HCT116 (cell line): ENCODE measurements at regions not wholly inside any gene's neighbourhood (a gene's known extent, or its start where the extent isn't known, plus 50 kb on each side); places are given as distances from the start of the nearest gene placed in this dataset.

Experiments
- ATAC-seq: fragments of 200-7000 bp; cut with Tn5 transposase; 2 replicates; pipeline ENCODE4 v1.9.1; 2020; ENCODE audit warnings: mild to moderate bottlenecking, moderate library complexity
- BruUV-seq: library from RNA; stranded (reverse); fragments of 400-500 nt; replicated peaks from 2 replicates; lab custom pipeline; 2021; lab: Mats Ljungman, UMichigan
- CTCF ChIA-PET: fragments of 300-600 bp; sonication (Branson Sonifier 250); formaldehyde crosslinking; loops from one replicate; lab custom pipeline; 2021; ENCODE audit warnings: antibody characterized with exemption; lab: Charles Lee
- POLR2A ChIA-PET: fragments of 300-600, 350-600 bp; sonication (Branson Sonifier 250); formaldehyde crosslinking; loops from one replicate; lab custom pipeline; 2021; ENCODE audit warnings: antibody characterized with exemption; lab: Charles Lee
- RAD21 ChIA-PET, 2 experiments: fragments of 300-600 bp; sonication (Branson Sonifier 250); formaldehyde crosslinking; loops; one replicate each; lab custom pipeline; 2023; ENCODE audit warnings: low total read pairs in 2 of 2; ENCODE audit not compliant: uncharacterized antibody in 2 of 2, unreplicated experiment in 2 of 2, low non-redundant PET in 1 of 2; lab: Charles Lee
- DNase-seq: peaks from one replicate; pipeline ENCODE4 v3.0.0-alpha.2; 2010; ENCODE audit warnings: low read depth, low spot score
- H2AFZ ChIP-seq: fragments of 200-600 bp; shearing (Covaris generic), sonication (generic); 2 replicates; pipeline ENCODE4 v1.6.1; 2017; ENCODE audit warnings: low read depth, mixed run types, mixed read lengths, antibody characterized with exemption, low read length; ENCODE audit not compliant: poor library complexity, severe bottlenecking
- H3K27ac ChIP-seq: 2 replicates; pipeline ENCODE4 v1.5.1; 2012; ENCODE audit warnings: low read depth, low read length
- H3K27me3 ChIP-seq: fragments of 200-600 bp; sonication (generic); 2 replicates; pipeline ENCODE4 v1.6.1; 2016; ENCODE audit warnings: mixed run types, low read length, mixed read lengths; ENCODE audit not compliant: insufficient read depth
- H3K36me3 ChIP-seq, 2 experiments: fragments of 200-500 bp in 1 of 2; fragments of 200-600 bp in 1 of 2; sonication (Bioruptor generic) in 1 of 2; sonication (generic) in 1 of 2; 2 replicates each; pipeline versions ENCODE4 v1.5.1 to v1.6.1; 2014 to 2016; ENCODE audit warnings: low read length in 2 of 2, inconsistent platforms in 1 of 2, mixed read lengths in 1 of 2, mixed run types in 1 of 2; ENCODE audit not compliant: insufficient read depth in 2 of 2, control insufficient read depth in 1 of 2
- H3K4me1 ChIP-seq, 2 experiments: fragments of 200-600 bp in 1 of 2; sonication (generic) in 1 of 2; 2 replicates each; pipeline versions ENCODE4 v1.5.1 to v1.6.1; 2012 to 2017; ENCODE audit warnings: low read length in 2 of 2, inconsistent platforms in 1 of 2, mild to moderate bottlenecking in 1 of 2, mixed read lengths in 1 of 2, mixed run types in 1 of 2, moderate library complexity in 1 of 2; ENCODE audit not compliant: insufficient read depth in 2 of 2, control insufficient read depth in 1 of 2
- H3K4me2 ChIP-seq: fragments of 200-600 bp; sonication (generic); 2 replicates; pipeline ENCODE4 v1.6.1; 2017; ENCODE audit warnings: mixed run types, low read length, mixed read lengths
- H3K4me3 ChIP-seq, 2 experiments: fragments of 200-600 bp in 1 of 2; sonication (generic) in 1 of 2; replicated peaks in 1 of 2; 2 replicates each; pipeline ENCODE4 v1.5.1; 2011 to 2016; ENCODE audit warnings: low read length in 2 of 2, control low read depth in 1 of 2, low read depth in 1 of 2, mild to moderate bottlenecking in 1 of 2, mixed read lengths in 1 of 2, mixed run types in 1 of 2
- H3K79me2 ChIP-seq: fragments of 200-600 bp; sonication (generic); 2 replicates; pipeline ENCODE4 v1.6.1; 2017; ENCODE audit warnings: mild to moderate bottlenecking, mixed run types, low read length, moderate library complexity, mixed read lengths; ENCODE audit not compliant: insufficient read depth
- H3K9ac ChIP-seq: fragments of 200-600 bp; sonication (generic); 2 replicates; pipeline ENCODE4 v1.6.1; 2016; ENCODE audit warnings: low read length, mixed read lengths
- H3K9me2 ChIP-seq: fragments of 200-600 bp; sonication (generic), shearing (Covaris generic); 2 replicates; pipeline ENCODE4 v1.6.1; 2017; ENCODE audit warnings: mixed run types, mild to moderate bottlenecking, moderate library complexity; ENCODE audit not compliant: insufficient read depth
- H3K9me3 ChIP-seq, 2 experiments: fragments of 200-500 bp in 1 of 2; fragments of 200-600 bp in 1 of 2; sonication (Bioruptor generic) in 1 of 2; sonication (generic) in 1 of 2; 2 replicates each; pipeline ENCODE4 v1.6.1; 2014 to 2017; ENCODE audit warnings: low read length in 2 of 2, mixed read lengths in 2 of 2, inconsistent platforms in 1 of 2, low read depth in 1 of 2, mild to moderate bottlenecking in 1 of 2, mixed run types in 1 of 2, moderate library complexity in 1 of 2; ENCODE audit not compliant: control insufficient read depth in 1 of 2, insufficient read depth in 1 of 2
- H4K20me1 ChIP-seq: fragments of 200-600 bp; sonication (generic), shearing (Covaris generic); 2 replicates; pipeline ENCODE4 v1.6.1; 2017; ENCODE audit warnings: mixed run types, mild to moderate bottlenecking, moderate library complexity; ENCODE audit not compliant: insufficient read depth
- EGR1 ChIP-seq: IDR thresholded peaks from 2 replicates; pipeline ENCODE4 v1.6.1; 2012; ENCODE audit warnings: low read depth
- ELF1 ChIP-seq: IDR thresholded peaks from 2 replicates; pipeline ENCODE4 v1.6.1; 2012; ENCODE audit warnings: low read depth, borderline replicate concordance
- EZH2 ChIP-seq: fragments of 200-600 bp; sonication (generic); IDR thresholded peaks from 2 replicates; pipeline ENCODE4 v1.6.1; 2017; ENCODE audit warnings: antibody characterized with exemption, mixed run types
- POLR2A ChIP-seq: IDR thresholded peaks from 2 replicates; pipeline ENCODE4 v1.7.0; 2011; ENCODE audit warnings: borderline replicate concordance; ENCODE audit not compliant: insufficient read depth, insufficient read length; ENCODE audit errors: extremely low read depth
- POLR2AphosphoS5 ChIP-seq: IDR thresholded peaks from 2 replicates; pipeline ENCODE4 v1.6.1; 2011; ENCODE audit warnings: mild to moderate bottlenecking, low read depth, low read length, moderate library complexity
- RAD21 ChIP-seq: IDR thresholded peaks from 2 replicates; pipeline ENCODE4 v1.6.1; 2012; ENCODE audit warnings: low read depth, mild to moderate bottlenecking
- REST ChIP-seq: IDR thresholded peaks from 2 replicates; pipeline ENCODE4 v1.6.1; 2012; ENCODE audit warnings: low read depth
- SRF ChIP-seq: IDR thresholded peaks from 2 replicates; pipeline ENCODE4 v1.6.1; 2012; ENCODE audit warnings: low read depth
- TCF7L2 ChIP-seq: IDR thresholded peaks from 2 replicates; pipeline ENCODE4 v1.7.0; 2011; ENCODE audit warnings: borderline replicate concordance, inconsistent platforms; ENCODE audit not compliant: insufficient read depth, insufficient read length; ENCODE audit errors: extremely low read depth
- intact Hi-C: fragments of 100-400 bp; cut with micrococcal nuclease; formaldehyde crosslinking; loops from 2 replicates; pipeline ENCODE4 v1.10.0; 2022
- TF ChIP-seq, protein P1 (sequence below), 3 experiments: fragments of 200-600 bp in 1 of 3; sonication (generic) in 1 of 3; IDR thresholded peaks in 2 of 3; conservative IDR thresholded peaks in 1 of 3; 2 replicates each; pipeline ENCODE4 v1.5.1; 2012 to 2017; ENCODE audit warnings: low read depth in 2 of 3, low read length in 2 of 3, antibody characterized with exemption in 1 of 3, borderline replicate concordance in 1 of 3, control low read depth in 1 of 3, mild to moderate bottlenecking in 1 of 3, mixed read lengths in 1 of 3, mixed run types in 1 of 3, moderate library complexity in 1 of 3; ENCODE audit not compliant: insufficient read depth in 1 of 3

DNA sequence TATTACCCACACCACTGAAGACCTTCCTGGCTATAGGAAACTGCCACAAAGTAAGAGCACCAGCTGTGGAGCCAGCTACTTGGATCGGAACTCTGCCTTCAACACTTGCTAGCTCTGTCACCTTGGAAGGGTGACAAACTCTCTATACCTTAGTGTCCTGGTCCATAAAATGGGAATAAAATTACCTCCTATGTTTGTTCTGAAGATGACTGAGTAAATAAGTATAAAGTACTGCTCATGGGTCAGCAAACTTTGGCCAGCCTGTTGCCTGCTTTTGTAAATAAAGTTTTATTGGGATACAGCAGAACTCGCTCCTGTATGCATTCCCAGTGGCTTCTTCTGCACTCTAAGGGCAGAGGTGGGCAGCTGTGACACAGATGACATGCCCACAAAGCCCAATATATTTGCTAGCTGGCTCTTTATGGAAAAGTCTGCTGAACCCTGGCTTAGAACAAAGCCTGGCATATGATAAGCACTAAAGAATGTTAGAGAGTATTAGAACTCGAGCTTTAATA is 451.3 kb downstream of the TMEM182 start:
- H3K27ac ChIP-seq: no peak overlapping the region
- DNase-seq (no peak), ATAC-seq (no peak)
- H4K20me1 ChIP-seq: no peaks in the 10 kb centered on the region
- H3K36me3 ChIP-seq: no peaks in the 10 kb centered on the region
- POLR2A ChIA-PET: no interaction called here
- no peak overlapping the region for H3K9ac ChIP-seq
- BruUV-seq: no TSS peak
- H3K4me3 ChIP-seq: no peak overlapping the region
- no peaks in the 10 kb centered on the region for H3K9me2 ChIP-seq
- H3K4me1 ChIP-seq: no peaks in the 10 kb centered on the region
- H2AFZ ChIP-seq: no peak overlapping the region
- CTCF ChIA-PET: no interaction called here
- peaks cover 0 to 6% of the 10 kb centered on the region in 2 experiments; a peak in 2 of 4 replicates for H3K9me3 ChIP-seq
- RAD21 ChIA-PET: no interaction called here
- no peaks in the 10 kb centered on the region for H3K79me2 ChIP-seq
- TF ChIP-seq, protein P1, sequence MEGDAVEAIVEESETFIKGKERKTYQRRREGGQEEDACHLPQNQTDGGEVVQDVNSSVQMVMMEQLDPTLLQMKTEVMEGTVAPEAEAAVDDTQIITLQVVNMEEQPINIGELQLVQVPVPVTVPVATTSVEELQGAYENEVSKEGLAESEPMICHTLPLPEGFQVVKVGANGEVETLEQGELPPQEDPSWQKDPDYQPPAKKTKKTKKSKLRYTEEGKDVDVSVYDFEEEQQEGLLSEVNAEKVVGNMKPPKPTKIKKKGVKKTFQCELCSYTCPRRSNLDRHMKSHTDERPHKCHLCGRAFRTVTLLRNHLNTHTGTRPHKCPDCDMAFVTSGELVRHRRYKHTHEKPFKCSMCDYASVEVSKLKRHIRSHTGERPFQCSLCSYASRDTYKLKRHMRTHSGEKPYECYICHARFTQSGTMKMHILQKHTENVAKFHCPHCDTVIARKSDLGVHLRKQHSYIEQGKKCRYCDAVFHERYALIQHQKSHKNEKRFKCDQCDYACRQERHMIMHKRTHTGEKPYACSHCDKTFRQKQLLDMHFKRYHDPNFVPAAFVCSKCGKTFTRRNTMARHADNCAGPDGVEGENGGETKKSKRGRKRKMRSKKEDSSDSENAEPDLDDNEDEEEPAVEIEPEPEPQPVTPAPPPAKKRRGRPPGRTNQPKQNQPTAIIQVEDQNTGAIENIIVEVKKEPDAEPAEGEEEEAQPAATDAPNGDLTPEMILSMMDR (IDR thresholded peaks at IDR 0.05 in 2 of 3, conservative IDR thresholded peaks at IDR 0.05 in 1 of 3; ENCODE audit: borderline replicate concordance in 1 of 3, insufficient read depth in 1 of 3, low read depth in 2 of 3, low read length in 2 of 3): no peak
- TF ChIP-seq EZH2 (no peak), POLR2AphosphoS5 (no peak), TCF7L2 (no peak), EGR1 (no peak), ELF1 (no peak), POLR2A (no peak), REST (no peak), RAD21 (no peak), SRF (no peak)
- no peaks in the 10 kb centered on the region for H3K27me3 ChIP-seq
- H3K4me2 ChIP-seq: no peak overlapping the region
- intact Hi-C loops: no loop called here
